Large intestine (tissue), 3 donors: ENCODE measurements at regions not wholly inside any gene's neighbourhood (a gene's known extent, or its start where the extent isn't known, plus 50 kb on each side); places are given as distances from the start of the nearest gene placed in this dataset.

Experiments
- DNase-seq, 2 donors: peaks; one replicate each; pipeline versions ENCODE4 v3.0.0 to v3.0.0-alpha.2; 2013
- H3K27ac ChIP-seq: one replicate; pipeline ENCODE4 v1.5.1; 2013; ENCODE audit warnings: low read length
- H3K27me3 ChIP-seq: 2 replicates; pipeline ENCODE4 v1.6.1; 2013; ENCODE audit warnings: low read length; ENCODE audit not compliant: control insufficient read depth, insufficient read depth
- H3K36me3 ChIP-seq: 2 replicates; pipeline ENCODE4 v1.6.1; 2013; ENCODE audit warnings: low read length; ENCODE audit not compliant: control insufficient read depth, insufficient read depth
- H3K4me1 ChIP-seq: one replicate; pipeline ENCODE4 v1.6.1; 2013; ENCODE audit warnings: low read length; ENCODE audit not compliant: control insufficient read depth, insufficient read depth
- H3K4me3 ChIP-seq: one replicate; pipeline ENCODE4 v1.5.1; 2013; ENCODE audit warnings: low read length
- H3K9me3 ChIP-seq: one replicate; pipeline ENCODE4 v1.6.1; 2013; ENCODE audit warnings: mild to moderate bottlenecking, low read depth, low read length, moderate library complexity; ENCODE audit not compliant: control insufficient read depth
- WGBS: methylation state at CpG from one replicate; pipeline ENCODE4 v1.1.5; 2013; ENCODE audit warnings: low lambda C conversion rate; ENCODE audit not compliant: insufficient coverage; 5-methylcytosine and 5-hydroxymethylcytosine counted together

GRCh38 chr7:51701935-51702334 is 385.3 kb upstream of the COBL start:
- H3K4me3 ChIP-seq: no peak overlapping the region
- no peak overlapping the region for H3K27ac ChIP-seq
- WGBS: 100% methylated on average over 2 of the region's 2 CpGs
- no peak for DNase-seq
- H3K9me3 ChIP-seq: no peaks in the 10 kb centered on the region
- no peaks in the 10 kb centered on the region for H3K36me3 ChIP-seq
- no peaks in the 10 kb centered on the region for H3K27me3 ChIP-seq
- H3K4me1 ChIP-seq: no peaks in the 10 kb centered on the region

- Histone ChIP-seq H3K27me3 (no peaks in the 10 kb centered on the region), H3K4me1 (no peaks in the 10 kb centered on the region), H3K36me3 (no peaks in the 10 kb centered on the region), H3K9me3 (no peaks in the 10 kb centered on the region), H3K27ac (no peak overlapping the region), H3K4me3 (no peak overlapping the region)
- 80% methylated on average over 2 of the region's 3 CpGs for WGBS
- DNase-seq: no peak
Observed at GRCh38 chr7:51700593-51701215, 384.1 kb upstream of the COBL start.

- no peaks in the 10 kb centered on the region for H3K9me3 ChIP-seq
- H3K27me3 ChIP-seq: no peaks in the 10 kb centered on the region
- H3K4me1 ChIP-seq: no peaks in the 10 kb centered on the region
- no CpG with 5 or more reads among the region's 5 CpGs for WGBS
- H3K4me3 ChIP-seq: no peak overlapping the region
- no peak for DNase-seq
- no peaks in the 10 kb centered on the region for H3K36me3 ChIP-seq
- H3K27ac ChIP-seq: no peak overlapping the region
Observed at GRCh38 chr7:51693258-51693657, 376.6 kb upstream of the COBL start.

GRCh38 chr7:51689547-51689946 is 372.9 kb upstream of the COBL start:
- 100% methylated on average over 2 of the region's 3 CpGs for WGBS
- H3K27me3 ChIP-seq: no peaks in the 10 kb centered on the region
- H3K4me1 ChIP-seq: no peaks in the 10 kb centered on the region
- no peaks in the 10 kb centered on the region for H3K9me3 ChIP-seq
- H3K36me3 ChIP-seq: no peaks in the 10 kb centered on the region
- no peak overlapping the region for H3K27ac ChIP-seq
- H3K4me3 ChIP-seq: no peak overlapping the region
- DNase-seq: no peak

- H3K27ac ChIP-seq: no peak overlapping the region
- no CpG with 5 or more reads among the region's 4 CpGs for WGBS
Observed at GRCh38 chr7:51685794-51686193, 369.2 kb upstream of the COBL start.

GRCh38 chr7:51680594-51681399 is 364.2 kb upstream of the COBL start:
- Histone ChIP-seq H3K36me3 (no peaks in the 10 kb centered on the region), H3K9me3 (no peaks in the 10 kb centered on the region), H3K27ac (no peak overlapping the region), H3K4me1 (peaks cover 12% of the 10 kb centered on the region), H3K27me3 (no peaks in the 10 kb centered on the region), H3K4me3 (no peak overlapping the region)
- DNase-seq: peak; percentile 7 to 48
- WGBS: 39% methylated on average over 4 of the region's 13 CpGs

More at GRCh38 chr7:51685794-51686193, 369.2 kb upstream of the COBL start:
- no peak overlapping the region for H3K4me3 ChIP-seq
- H3K4me1 ChIP-seq: peaks cover 5% of the 10 kb centered on the region
- H3K27me3 ChIP-seq: no peaks in the 10 kb centered on the region
- no peaks in the 10 kb centered on the region for H3K36me3 ChIP-seq
- no peak for DNase-seq
- H3K9me3 ChIP-seq: no peaks in the 10 kb centered on the region

GRCh38 chr7:51679358-51679757 is 362.7 kb upstream of the COBL start:
- Histone ChIP-seq H3K27ac (no peak overlapping the region), H3K4me3 (no peak overlapping the region), H3K36me3 (no peaks in the 10 kb centered on the region), H3K27me3 (no peaks in the 10 kb centered on the region), H3K9me3 (no peaks in the 10 kb centered on the region), H3K4me1 (peaks cover 12% of the 10 kb centered on the region)
- WGBS: 100% methylated on average over 4 of the region's 9 CpGs
- no peak for DNase-seq

GRCh38 chr7:51666751-51667150 is 350.1 kb upstream of the COBL start:
- Histone ChIP-seq H3K4me1 (peaks cover 4% of the 10 kb centered on the region), H3K27me3 (no peaks in the 10 kb centered on the region), H3K36me3 (no peaks in the 10 kb centered on the region), H3K4me3 (no peak overlapping the region), H3K9me3 (no peaks in the 10 kb centered on the region), H3K27ac (no peak overlapping the region)
- WGBS: 19% methylated on average over 3 of the region's 5 CpGs
- DNase-seq: no peak

GRCh38 chr7:51666266-51666665 is 349.7 kb upstream of the COBL start:
- no peak for DNase-seq
- WGBS: no CpG with 5 or more reads among the region's 3 CpGs
- H3K36me3 ChIP-seq: no peaks in the 10 kb centered on the region
- H3K4me3 ChIP-seq: no peak overlapping the region
- H3K27me3 ChIP-seq: no peaks in the 10 kb centered on the region
- H3K27ac ChIP-seq: no peak overlapping the region
- peaks cover 8% of the 10 kb centered on the region for H3K4me1 ChIP-seq
- H3K9me3 ChIP-seq: no peaks in the 10 kb centered on the region

GRCh38 chr7:51665045-51665780 is 348.6 kb upstream of the COBL start:
- 81% methylated on average over 2 of the region's 7 CpGs for WGBS

More at GRCh38 chr7:51665045-51665780, 348.6 kb upstream of the COBL start:
- H3K27me3 ChIP-seq: no peaks in the 10 kb centered on the region
- H3K36me3 ChIP-seq: no peaks in the 10 kb centered on the region
- no peak overlapping the region for H3K27ac ChIP-seq
- H3K4me1 ChIP-seq: peaks cover 13% of the 10 kb centered on the region
- DNase-seq: no peak
- no peak overlapping the region for H3K4me3 ChIP-seq
- H3K9me3 ChIP-seq: no peaks in the 10 kb centered on the region
